ENCODE measurements at regions not wholly inside any gene's neighbourhood (a gene's known extent, or its start where the extent isn't known, plus 50 kb on each side); places are given as distances from the start of the nearest gene placed in this dataset.

GRCh38 chr10:21022821-21023220 lies 125.7 kb upstream of the NEBL start:
- Histone ChIP-seq H3K9me3 (ENCODE audit: insufficient read depth, low read depth) (no peaks in the 10 kb centered on the region), H3K79me2 (ENCODE audit: low read depth) (no peaks in the 10 kb centered on the region), H3K36me3 (ENCODE audit: low read depth) (no peaks in the 10 kb centered on the region), H2AFZ (no peak overlapping the region), H4K20me1 (ENCODE audit: insufficient read depth) (no peaks in the 10 kb centered on the region), H3K4me1 (replicated peaks; ENCODE audit: insufficient read depth) (no peaks in the 10 kb centered on the region), H3K9me2 (ENCODE audit: insufficient read depth) (no peaks in the 10 kb centered on the region), H3K27ac (no peak overlapping the region), H3K4me3 (no peak overlapping the region), H3F3A (ENCODE audit: insufficient read depth, low read depth) (no peaks in the 10 kb centered on the region), H3K27me3 (ENCODE audit: insufficient read depth, low read depth) (no peaks in the 10 kb centered on the region), H3K4me2 (no peak overlapping the region)
- CTCF ChIA-PET, result no interaction called here
- TF ChIP-seq EZH2 (IDR thresholded peaks at IDR 0.05; ENCODE audit: low read depth), result no peak
- no peak for TF ChIP-seq CTCF (conservative IDR thresholded peaks at IDR 0.05)
- intact Hi-C loops (cut with micrococcal nuclease; ENCODE audit: unreplicated experiment), result no loop called here
- DNase-seq, result no peak
- no TSS peak for BruUV-seq (replicated peaks)
- POLR2A ChIA-PET (ENCODE audit: unreplicated experiment), result no interaction called here

- ChIA-PET POLR2A (ENCODE audit: unreplicated experiment) (no interaction called here), CTCF (no interaction called here)
- H3K36me3 ChIP-seq (ENCODE audit: low read depth), result no peaks in the 10 kb centered on the region
- H3K4me1 ChIP-seq (replicated peaks; ENCODE audit: insufficient read depth), result no peaks in the 10 kb centered on the region
- H3K9me3 ChIP-seq (ENCODE audit: insufficient read depth, low read depth), result no peaks in the 10 kb centered on the region
- H3K79me2 ChIP-seq (ENCODE audit: low read depth), result no peaks in the 10 kb centered on the region
- H4K20me1 ChIP-seq (ENCODE audit: insufficient read depth), result no peaks in the 10 kb centered on the region
- no peaks in the 10 kb centered on the region for H3K9me2 ChIP-seq (ENCODE audit: insufficient read depth)
- no peak overlapping the region for H3K4me3 ChIP-seq
- H2AFZ ChIP-seq, result no peak overlapping the region
- TF ChIP-seq CTCF (conservative IDR thresholded peaks at IDR 0.05) (no peak), EZH2 (IDR thresholded peaks at IDR 0.05; ENCODE audit: low read depth) (no peak)
- no peaks in the 10 kb centered on the region for H3K27me3 ChIP-seq (ENCODE audit: insufficient read depth, low read depth)
- no peak overlapping the region for H3K4me2 ChIP-seq
- intact Hi-C loops (cut with micrococcal nuclease; ENCODE audit: unreplicated experiment), result no loop called here
- BruUV-seq (replicated peaks), result no TSS peak
- H3K27ac ChIP-seq, result no peak overlapping the region
- no peak for DNase-seq
- no peaks in the 10 kb centered on the region for H3F3A ChIP-seq (ENCODE audit: insufficient read depth, low read depth)
These were observed 124.9 kb upstream of the NEBL start for GRCh38 chr10:21021843-21022594.

- H4K20me1 ChIP-seq (ENCODE audit: insufficient read depth), result no peaks in the 10 kb centered on the region
- H3K9me3 ChIP-seq (ENCODE audit: insufficient read depth, low read depth), result no peaks in the 10 kb centered on the region
- no peak overlapping the region for H2AFZ ChIP-seq
- no peaks in the 10 kb centered on the region for H3K9me2 ChIP-seq (ENCODE audit: insufficient read depth)
- ChIA-PET CTCF (no interaction called here), POLR2A (ENCODE audit: unreplicated experiment) (no interaction called here)
- H3K79me2 ChIP-seq (ENCODE audit: low read depth), result no peaks in the 10 kb centered on the region
- BruUV-seq (replicated peaks), result no TSS peak
- no peaks in the 10 kb centered on the region for H3K27me3 ChIP-seq (ENCODE audit: insufficient read depth, low read depth)
- no peak for DNase-seq
- H3F3A ChIP-seq (ENCODE audit: insufficient read depth, low read depth), result no peaks in the 10 kb centered on the region
- no peaks in the 10 kb centered on the region for H3K4me1 ChIP-seq (replicated peaks; ENCODE audit: insufficient read depth)
- no peaks in the 10 kb centered on the region for H3K36me3 ChIP-seq (ENCODE audit: low read depth)
- TF ChIP-seq EZH2 (IDR thresholded peaks at IDR 0.05; ENCODE audit: low read depth) (no peak), CTCF (conservative IDR thresholded peaks at IDR 0.05) (no peak)
- intact Hi-C loops (cut with micrococcal nuclease; ENCODE audit: unreplicated experiment), result no loop called here
- no peak overlapping the region for H3K27ac ChIP-seq
- H3K4me2 ChIP-seq, result no peak overlapping the region
- H3K4me3 ChIP-seq, result no peak overlapping the region
These were observed 124.1 kb upstream of the NEBL start for GRCh38 chr10:21021231-21021630.
